NOMO-1 treated with dmso at 0.1 percent for 144 hours (cell line): ENCODE measurements at regions not wholly inside any gene's neighbourhood (a gene's known extent, or its start where the extent isn't known, plus 50 kb on each side); places are given as distances from the start of the nearest gene placed in this dataset.
"Not testable (repeated sequence)": the region's sequence is repeated elsewhere in the genome, so short reads cannot be mapped to it uniquely, and the experiment has no call there.

ENCODE experiments used
- DNase-seq: peaks from one replicate; lab custom pipeline; 2025; ENCODE audit not compliant: unreplicated experiment; lab: John Stamatoyannopoulos, UW

DNA sequence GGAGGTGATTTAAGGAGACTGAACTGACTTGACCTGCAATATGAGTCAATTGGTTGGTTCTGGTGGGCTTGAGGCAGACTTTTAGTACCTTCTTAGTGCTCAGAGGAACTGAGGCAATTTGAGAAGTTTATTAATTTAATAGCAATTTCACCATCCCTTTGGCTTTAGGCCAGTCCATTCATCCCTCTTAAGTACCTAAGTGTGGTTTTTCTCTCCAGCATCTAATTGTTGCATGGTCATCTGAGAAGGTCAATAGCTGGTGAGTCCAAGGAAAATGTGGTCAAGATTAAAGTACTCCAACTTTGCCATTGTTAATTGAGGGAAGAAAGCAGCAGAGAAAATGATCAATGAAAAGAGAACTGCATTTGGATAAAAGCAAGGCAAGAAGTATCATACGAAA, 115.4 kb upstream of the DYRK2 start:
- no peak for DNase-seq

DNA sequence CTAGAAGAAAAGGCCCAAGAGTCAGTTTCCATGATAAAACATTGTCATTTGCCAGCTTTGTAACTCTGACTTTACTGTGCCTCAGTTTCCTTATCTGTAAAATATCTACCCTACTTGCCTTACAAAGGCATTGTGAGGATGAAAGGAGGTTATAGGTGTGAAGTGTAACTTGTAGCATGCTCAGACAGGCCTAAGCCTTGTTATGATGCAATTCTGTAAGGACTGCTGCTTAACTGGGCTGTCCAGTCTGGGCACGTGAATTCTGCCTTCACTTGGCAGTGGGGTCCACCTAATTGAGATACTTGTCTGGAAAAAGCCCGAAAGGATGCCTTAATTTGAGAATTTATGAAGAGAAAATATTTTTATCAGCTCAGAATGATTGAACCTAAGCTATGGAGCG, 114.5 kb upstream of the DYRK2 start:
- no peak for DNase-seq

DNA sequence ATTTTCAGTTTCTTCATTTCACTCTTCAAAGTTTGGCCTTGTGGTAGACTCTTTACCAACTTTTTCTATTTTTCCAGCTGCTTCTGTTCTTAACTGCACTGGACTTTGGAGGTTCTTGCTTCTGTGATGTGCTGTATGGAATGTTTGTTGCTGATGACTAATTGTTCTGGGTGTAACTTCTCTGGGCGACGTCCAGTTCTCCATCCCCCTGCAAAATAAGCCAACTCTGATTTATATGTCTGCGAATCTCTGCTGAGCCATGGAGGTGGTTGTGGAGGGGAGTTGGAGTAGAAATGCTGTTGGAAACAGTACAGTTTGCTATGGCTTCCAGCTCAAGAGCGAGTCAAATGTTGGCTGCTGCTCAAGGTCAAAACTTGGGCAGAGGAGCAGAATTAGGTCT, 113.9 kb upstream of the DYRK2 start:
- no peak for DNase-seq

DNA sequence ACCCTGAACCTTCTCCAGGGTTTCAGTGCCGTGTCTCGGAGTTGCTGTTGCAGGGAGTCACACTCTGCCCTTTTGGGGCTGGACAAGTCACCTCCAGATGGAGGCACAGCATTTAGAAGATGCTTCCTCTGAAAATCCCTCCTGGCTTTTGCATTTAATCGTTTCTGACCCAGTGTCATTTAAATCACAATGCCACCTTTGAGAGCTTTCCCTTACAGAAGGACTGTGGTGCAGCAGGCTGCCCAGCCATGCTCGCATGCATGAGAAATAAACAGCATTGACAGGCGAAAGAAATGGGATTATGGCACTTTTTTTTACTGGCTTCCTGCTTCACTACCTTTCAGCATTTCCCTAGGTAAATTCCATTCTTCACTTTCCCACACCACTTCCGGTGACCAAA, 113.4 kb upstream of the DYRK2 start:
- DNase-seq: no peak

DNA sequence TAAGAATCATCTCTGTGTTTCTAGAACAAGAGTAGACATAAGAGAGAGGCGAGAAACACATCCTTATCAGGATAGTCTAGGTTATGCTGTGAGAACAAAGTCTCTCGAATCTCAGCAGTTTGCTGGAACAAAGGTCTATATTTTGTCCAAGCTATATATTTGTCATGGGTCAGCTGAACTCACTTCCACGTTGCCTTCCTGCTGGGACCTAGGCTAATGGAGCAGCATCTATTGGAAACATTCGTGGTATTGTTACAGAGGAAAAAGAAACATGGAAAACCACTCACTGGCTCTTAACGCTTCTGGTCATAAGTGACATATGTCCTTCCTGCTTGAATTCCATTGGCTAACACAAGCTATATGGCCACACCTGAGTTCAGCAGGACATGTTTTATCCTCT, 112.6 kb upstream of the DYRK2 start:
- no peak for DNase-seq

DNA sequence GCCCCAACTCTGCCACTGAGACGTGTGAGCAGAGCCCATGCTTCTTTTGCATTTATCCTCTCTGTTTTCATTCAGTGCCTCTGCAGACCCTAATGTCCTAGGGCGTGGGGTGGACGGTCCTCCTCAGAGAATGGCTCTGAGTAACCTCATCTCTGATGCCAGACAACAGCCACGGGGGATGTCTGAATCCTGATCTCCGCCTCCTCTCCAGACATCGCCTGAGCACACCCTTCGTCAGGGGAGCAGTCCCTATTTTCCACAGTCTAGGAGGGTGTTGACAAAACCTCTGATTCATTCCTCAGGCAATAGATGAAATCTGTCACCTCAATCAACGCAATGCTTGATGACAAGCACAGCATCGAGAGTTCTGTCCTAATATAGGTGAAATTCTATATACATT, 109.2 kb upstream of the DYRK2 start:
- no peak for DNase-seq

DNA sequence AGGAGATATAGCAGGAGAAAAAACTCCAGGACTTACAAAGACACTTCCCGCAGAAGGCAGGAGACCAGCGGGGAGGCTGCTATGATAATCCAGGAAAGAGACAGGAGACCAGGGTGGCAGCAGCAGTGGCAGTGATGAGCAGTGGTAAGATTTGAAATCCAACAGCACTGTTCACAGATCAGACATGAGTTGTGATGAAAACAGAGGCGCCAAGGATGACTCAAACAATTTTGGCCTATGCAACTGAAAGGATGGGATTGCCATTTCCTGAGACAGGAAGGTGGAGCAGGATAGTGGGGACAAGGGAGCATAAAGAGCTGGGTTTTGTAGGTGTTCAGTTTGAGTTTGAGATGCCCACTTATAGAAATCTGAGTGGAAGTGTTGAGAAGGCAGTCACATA, 108.6 kb upstream of the DYRK2 start:
- DNase-seq: no peak

DNA sequence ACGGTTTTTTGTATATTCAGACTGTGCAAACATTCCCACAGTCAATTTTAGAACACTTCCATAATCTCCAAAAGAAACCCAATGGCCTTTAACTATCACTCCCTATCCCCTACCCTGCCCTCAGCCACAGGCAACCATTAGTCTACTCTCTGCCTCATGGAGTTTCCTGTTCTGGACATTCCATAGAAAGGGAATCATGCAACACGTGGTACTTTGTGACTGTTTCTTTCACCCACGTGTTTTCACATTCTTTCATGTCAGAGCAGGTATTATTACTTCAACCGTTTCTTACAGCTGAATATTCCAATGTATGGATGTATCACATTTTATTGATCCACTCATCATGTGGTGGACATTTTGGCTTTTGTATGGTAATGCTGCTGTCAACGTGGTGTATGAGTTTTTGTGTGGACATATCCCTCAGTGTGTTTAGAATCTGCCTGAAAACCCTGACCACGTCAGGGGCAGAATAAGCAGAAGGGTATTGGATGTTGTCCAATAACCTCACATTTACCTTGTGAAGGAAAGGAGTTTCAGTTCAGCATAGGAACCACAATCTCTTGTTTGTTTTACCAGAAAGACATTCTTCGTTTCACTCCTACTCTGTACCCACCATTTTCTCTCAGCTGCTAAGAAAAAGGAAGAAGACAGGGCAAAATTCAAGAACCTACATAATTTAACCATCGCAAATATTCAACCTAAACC, 107.5 kb upstream of the DYRK2 start:
- no peak for DNase-seq

DNA sequence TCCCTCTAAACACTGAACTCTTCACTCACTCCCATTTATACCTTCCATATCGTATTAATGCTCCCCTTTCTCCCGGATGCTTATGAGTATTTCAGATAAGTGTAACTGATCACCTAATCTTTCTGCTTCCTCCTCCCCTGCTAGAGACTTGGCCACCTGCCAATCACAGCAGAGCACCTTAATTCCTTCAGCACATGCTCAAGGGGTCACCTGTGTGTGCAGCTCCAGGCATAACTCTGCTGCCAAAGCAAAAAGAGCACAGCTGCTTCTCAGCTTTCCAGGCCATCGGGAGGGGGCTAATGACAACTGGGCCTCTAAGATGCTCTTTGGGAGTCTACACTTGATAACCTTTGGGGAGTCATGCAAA, 106.9 kb upstream of the DYRK2 start:
- DNase-seq: no peak

DNA sequence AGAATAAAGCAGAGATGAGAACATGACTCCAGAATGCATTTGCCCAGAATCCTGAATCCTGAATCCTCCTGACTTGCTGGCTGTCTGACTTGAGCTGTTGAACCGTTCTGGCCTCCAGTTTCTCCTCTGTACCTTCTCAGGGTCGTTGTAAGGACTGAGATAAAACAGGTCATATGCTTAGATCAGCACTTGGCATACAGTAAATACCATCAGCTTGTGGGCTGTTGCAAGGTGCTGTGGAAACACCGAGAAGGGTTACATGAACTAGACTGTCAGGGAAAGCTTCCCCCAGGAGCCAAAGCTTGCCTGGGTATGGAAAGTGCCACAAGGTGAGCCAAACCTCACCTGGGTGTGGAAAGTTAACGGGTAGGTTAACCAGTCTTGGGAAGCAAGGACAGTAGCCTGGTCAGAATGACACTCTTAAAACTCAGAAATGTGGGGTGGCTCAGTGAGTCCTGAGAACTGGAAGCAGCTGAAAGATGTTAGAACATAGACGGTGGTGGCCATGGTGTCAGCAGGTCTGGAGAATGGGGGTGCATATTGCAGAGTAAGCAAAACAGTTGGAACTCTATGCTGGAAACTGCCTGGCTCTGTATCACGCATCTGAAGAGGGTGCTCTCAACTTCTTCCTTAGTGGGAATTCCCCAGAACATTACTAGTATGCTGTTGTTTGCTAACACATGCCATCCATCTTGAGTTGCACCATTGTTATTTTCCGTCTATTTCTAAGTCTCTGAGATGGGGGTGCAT, 105.3 kb upstream of the DYRK2 start:
- DNase-seq: no peak

DNA sequence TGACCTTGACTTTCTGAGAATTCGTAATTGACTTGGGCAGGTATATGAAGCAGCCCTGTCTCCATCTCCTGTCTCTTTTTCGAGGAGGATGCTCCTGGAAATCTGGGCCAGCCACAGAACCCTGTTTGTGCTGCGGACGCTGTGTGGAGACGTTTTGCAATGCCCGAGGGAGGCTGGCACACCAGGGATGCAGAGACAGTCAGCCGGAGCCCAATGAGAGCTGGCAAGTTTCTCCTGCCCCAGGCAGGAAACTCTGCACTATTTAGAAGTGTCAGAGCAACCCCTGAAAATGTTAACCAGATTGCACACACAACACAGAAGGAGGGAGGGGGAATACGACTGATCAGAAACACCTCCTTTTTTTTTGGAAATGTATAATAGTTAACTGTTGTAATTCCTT, 103.2 kb upstream of the DYRK2 start:
- DNase-seq: no peak

DNA sequence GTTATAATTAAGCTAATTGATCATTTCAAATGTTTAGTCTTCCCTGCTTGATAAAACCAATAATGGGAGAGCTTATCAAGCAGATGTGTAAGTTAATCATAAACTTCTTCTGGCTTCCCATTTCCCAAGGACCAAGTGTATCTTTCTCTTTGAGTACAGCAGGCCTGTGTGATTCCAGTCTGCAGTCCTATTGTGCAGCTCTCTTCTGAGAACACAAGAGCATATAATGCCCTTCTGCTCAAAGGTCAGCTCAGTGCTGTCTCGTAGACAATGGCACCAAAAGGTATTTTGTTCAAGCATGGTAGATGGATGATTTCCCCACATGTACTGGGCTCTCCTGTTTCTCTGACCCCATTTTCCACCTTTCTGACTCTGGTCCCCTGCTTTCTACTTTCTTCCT, 101.8 kb upstream of the DYRK2 start:
- DNase-seq: no peak

DNA sequence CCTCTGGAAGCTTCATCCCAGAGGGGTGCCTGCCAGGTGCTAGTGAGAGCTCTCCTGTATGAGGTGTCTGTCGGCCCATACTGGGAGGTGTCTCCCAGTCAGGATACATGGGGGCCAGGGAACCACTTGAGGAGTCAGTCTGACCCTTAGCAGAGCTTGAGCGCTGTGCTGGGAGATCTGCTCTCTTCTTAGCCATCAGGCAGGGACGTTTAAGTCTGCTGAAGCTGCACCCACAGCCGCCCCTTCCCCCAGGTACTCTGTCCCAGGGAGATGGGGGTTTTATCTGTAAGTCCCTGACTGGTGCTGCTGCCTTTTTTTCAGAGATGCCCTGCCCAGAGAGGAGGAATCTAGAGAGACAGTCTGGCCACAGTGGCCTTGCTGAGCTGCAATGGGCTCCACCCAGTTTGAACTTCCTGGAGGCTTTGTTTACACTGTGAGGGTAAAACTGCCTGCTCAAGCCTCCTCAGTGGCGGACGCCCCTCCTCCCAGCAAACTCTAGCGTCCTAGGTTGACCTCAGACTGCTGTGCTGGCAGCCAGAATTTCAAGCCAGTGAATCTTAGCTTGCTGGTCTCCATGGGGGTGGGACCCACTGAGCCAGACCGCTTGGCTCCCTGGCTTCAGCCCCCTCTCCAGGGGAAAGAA, 93.3 kb upstream of the DYRK2 start:
- not testable (repeated sequence) for DNase-seq

DNA sequence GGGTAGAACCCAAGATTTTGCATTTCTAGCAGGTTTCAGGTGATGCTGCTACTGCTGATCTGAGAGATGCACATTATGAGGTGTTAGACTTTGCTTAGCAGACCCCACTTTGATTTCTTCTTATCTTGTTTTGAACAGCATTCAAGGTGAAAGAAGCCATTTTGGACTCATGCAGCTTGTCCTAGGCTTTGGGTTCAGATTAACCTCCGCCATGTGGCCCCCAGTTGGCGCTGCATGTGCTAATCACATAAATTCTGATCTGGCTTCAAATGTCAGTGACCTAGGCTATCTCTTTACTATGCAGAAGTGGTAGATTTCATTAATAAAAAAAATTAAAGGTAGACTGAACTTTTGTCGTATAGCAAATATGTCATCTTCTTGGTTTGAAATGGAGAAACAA, 89.8 kb upstream of the DYRK2 start:
- no peak for DNase-seq

DNA sequence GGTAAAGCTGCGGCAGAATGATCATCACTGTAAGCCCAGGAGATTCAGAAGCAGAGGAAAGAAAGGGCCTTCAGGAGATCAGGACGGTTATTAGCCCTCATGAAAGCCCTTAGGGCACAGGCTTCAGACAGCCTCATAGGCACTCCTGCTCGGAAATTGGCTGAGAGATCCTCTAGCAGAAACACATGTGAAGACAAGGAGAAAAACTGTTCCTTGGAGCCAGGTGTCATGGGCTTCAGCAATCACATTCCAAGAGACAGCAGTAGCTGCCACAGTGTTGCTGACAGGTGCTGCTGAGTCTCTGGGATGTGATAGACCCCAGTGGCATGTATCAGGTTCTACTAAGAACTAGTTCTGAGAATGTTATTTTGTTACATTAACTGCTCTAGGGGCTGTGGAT, 88.8 kb upstream of the DYRK2 start:
- no peak for DNase-seq

DNA sequence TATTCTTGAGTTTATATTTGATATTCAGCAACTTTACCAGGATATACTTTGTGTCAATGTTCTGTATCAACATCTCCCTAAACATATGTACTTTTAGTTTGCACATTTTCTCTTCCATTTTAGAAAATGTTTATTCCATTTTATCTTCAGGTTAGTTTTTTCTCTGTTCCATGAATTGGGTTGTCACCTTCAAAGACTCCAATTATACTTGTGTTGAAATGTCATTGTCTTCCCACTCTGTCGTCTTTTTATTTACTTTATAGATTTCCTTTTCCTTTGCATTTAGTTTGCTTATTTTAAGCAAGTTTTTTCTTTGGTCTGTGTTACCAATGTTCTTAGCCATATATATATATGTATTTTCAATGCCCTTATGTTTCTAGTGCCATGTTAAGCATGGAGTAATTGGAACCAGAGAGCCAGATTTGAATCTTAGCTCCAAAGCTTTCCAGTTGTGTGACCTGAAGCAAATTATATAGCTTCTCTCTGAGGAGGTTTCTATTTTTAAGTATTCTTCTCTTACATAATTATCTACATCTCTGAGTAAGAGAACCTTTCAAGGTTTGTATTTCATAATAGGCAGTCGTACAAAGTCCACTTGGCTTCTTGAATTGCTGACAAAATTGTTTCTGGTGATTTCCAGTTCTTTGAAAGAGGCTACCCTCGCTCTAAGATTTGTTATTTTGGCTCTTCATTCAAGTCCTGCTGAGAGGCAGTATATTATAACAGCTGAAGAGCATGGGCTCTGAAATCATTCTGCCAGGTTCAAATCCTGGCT, 85.8 kb upstream of the DYRK2 start:
- peak; percentile 16 for DNase-seq

DNA sequence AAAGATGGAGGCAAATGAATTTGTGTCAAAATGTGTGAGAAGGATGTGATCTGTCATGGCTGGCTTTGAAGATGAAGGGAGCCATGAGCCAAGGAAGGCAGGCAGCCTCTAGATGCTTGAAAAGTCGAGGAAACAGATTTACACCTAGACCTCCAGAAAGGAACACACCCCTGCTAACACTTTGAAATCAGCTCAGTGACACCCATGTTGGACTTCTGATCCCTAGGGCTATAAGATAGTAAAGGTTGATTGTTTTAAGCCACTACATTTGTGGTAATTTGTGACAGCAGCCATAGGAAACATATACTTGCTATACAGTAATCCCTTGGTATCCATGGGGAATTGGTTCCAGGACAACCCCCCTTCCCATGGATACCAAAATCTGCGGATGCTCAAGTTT, 80.5 kb upstream of the DYRK2 start:
- no peak for DNase-seq

DNA sequence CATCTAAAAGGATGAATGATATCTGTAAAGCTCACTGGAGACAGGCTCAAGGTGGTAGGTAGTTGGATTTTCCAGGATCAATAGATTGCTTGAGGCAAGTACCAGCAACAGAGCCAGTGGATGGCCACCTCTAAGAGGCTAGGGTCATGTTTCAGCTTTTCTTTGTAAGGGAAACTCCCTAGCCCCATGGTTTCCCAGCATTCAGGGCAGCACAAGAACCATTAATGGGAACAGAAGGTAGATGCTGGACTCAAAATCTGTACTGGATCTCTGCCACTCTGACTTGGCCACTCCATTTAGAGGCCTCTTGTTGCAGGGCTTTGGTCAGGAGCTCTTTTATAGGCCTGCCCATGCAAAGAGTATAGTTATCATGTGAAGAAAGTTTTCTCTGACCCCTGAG, 76.1 kb upstream of the DYRK2 start:
- DNase-seq: no peak

DNA sequence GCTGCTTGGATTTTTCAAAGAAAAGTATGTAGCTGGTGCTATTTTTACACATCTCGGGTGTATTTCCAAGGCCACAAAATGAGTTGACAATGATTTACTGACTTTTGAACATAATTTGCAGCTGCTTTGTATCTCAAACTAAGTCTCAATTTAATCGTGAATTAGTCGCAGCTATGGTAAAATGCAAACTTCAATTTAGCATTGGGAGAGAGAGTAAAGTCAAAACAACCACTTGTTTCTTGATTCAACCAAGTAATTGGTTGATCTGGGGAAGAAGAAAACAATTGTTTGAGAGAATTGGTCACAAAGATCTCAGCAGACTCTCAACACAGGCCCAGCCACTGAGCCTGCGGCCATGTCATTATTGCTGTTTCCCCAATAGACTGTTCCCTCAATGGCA, 75.0 kb upstream of the DYRK2 start:
- no peak for DNase-seq

DNA sequence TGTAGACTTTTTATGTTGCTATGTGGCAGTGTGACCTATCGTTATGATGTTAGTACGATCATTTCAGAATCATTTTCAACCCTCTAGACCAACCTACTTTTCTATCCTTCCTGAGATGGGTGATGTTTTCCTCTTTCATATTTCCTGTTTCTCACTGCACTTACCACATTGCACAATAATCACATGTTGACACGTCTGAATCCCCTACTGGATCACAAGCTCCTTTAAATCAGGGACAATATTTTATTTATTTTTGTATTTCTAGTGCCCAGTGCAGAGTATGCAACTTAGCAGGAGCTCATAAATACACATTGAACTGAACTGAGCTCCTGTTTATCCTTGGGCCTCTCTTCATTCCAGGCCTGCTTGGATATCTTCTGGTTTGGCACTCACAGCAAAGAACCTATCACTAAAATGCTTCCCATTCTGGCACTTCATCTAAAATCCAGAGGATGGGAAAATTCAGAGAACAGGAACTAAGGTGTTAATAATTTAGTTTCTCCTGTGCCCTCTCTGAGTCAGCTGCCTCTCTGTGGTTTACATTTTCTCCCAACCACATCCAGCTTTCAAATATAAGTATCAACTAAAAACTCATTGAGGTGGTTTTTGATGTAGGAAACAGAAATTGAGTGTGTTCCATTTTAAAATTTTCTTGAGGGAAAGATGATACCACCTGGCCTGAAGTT, 69.4 kb upstream of the DYRK2 start:
- no peak for DNase-seq

DNA sequence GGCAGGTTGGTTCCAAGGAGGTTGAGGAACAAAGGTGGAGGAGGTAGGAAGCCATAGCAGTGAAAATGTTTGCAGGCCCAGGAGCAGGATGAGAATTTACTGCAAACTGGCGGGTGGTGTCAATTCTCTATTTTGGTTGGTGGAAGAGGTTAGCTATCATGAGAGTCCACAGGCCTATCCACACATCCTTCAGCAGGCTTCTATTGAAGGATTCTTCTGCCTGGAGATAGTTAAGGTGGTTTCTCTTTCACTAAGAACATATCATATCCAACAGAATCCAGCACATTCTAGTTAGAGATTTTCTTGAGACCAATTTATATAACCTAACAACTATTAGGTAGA, 68.9 kb upstream of the DYRK2 start:
- DNase-seq: no peak
